ENCODE measurements at regions not wholly inside any gene's neighbourhood (a gene's known extent, or its start where the extent isn't known, plus 50 kb on each side); places are given as distances from the start of the nearest gene placed in this dataset.

GRCh38 chr11:96960476-96960875, 570.7 kb downstream of the JRKL start:
- TF ChIP-seq EZH2 (IDR thresholded peaks at IDR 0.05; ENCODE audit: low read depth) (no peak), CTCF (conservative IDR thresholded peaks at IDR 0.05) (no peak)

All from PC-9 (cell line).